Esophagus squamous epithelium (tissue), 4 donors: ENCODE measurements at regions not wholly inside any gene's neighbourhood (a gene's known extent, or its start where the extent isn't known, plus 50 kb on each side); places are given as distances from the start of the nearest gene placed in this dataset.

Source experiments
- POLR2A ChIP-seq, 4 donors: fragments of 450-650 bp; IDR thresholded peaks; one replicate each; pipeline ENCODE4 v1.6.1; 2017; ENCODE audit warnings: antibody characterized with exemption in 4 of 4, mild to moderate bottlenecking in 4 of 4, moderate library complexity in 3 of 4
- TF ChIP-seq, protein P1 (sequence below), 6 experiments: fragments of 450-650 bp in 4 of 6; fragments of 200-600 bp in 2 of 6; sonication (generic) in 2 of 6; IDR thresholded peaks; one replicate each; pipeline ENCODE4 v1.5.1; 2016 to 2019; ENCODE audit warnings: antibody characterized with exemption in 6 of 6, mild to moderate bottlenecking in 4 of 6, moderate library complexity in 4 of 6

DNA sequence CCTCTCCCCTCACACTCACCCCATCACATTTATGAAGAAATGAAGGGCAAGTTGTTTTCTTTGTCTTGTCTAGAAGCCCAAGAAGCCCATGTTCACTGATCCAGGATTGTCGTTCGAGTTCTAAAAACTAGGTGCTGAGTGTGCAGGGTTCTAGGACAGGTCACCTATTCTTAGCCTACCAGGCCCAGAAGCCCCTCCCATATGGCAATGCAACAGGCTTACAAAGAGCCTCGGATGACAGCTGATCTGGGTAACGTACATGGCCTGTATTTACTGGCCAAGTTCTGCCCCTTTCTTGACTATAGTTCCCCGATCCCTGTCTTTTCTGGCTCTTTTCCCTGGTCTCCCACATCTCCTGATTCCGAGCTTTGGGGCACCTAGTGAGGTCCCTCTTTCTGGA lies 160.9 kb downstream of the FZD1 start:
- TF ChIP-seq, protein P1, sequence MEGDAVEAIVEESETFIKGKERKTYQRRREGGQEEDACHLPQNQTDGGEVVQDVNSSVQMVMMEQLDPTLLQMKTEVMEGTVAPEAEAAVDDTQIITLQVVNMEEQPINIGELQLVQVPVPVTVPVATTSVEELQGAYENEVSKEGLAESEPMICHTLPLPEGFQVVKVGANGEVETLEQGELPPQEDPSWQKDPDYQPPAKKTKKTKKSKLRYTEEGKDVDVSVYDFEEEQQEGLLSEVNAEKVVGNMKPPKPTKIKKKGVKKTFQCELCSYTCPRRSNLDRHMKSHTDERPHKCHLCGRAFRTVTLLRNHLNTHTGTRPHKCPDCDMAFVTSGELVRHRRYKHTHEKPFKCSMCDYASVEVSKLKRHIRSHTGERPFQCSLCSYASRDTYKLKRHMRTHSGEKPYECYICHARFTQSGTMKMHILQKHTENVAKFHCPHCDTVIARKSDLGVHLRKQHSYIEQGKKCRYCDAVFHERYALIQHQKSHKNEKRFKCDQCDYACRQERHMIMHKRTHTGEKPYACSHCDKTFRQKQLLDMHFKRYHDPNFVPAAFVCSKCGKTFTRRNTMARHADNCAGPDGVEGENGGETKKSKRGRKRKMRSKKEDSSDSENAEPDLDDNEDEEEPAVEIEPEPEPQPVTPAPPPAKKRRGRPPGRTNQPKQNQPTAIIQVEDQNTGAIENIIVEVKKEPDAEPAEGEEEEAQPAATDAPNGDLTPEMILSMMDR (IDR thresholded peaks at IDR 0.05): no peak
- no peak for TF ChIP-seq POLR2A (IDR thresholded peaks at IDR 0.05)
